NCI-H69 (cell line): ENCODE measurements at regions not wholly inside any gene's neighbourhood (a gene's known extent, or its start where the extent isn't known, plus 50 kb on each side); places are given as distances from the start of the nearest gene placed in this dataset.

Experiments
- DNase-seq: peaks from one replicate; lab custom pipeline; 2025; lab: John Stamatoyannopoulos, UW

DNA sequence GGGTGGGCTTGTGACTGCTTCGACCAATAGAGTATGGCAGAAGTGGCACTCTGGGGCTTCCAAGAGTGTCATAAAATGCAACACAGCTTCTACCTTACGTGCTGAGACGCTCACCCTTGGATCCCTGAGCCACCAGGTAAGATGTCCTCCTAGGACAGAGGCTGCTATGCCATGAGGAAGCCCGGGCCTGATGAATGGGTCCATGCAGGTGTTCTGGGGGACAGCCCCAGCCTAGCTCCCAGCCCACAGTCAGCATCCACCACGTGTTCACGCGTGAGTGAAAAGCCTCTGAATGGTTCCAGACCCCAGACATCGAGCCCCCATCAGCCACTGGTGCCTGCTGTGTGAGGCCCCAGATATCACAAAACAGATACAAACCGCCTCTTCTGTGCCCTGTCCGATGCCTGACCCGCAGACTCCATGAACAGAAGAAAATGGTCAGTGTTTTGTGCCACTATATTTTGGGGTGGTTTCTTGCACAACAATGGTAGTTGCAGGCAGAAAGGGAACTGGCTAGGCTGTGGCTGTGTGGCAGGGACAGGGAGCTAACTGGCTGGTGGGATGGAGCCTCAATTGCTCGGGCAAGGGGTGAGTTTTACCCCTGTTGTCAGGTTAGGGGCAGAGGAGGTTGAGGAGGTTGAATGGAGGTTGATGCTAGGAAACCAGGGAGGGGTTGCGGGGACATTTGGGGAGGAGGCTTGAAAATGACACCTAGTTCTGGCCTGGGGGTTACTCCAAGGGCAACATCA lies 92.2 kb downstream of the LINGO1 start:
- DNase-seq = no peak

DNA sequence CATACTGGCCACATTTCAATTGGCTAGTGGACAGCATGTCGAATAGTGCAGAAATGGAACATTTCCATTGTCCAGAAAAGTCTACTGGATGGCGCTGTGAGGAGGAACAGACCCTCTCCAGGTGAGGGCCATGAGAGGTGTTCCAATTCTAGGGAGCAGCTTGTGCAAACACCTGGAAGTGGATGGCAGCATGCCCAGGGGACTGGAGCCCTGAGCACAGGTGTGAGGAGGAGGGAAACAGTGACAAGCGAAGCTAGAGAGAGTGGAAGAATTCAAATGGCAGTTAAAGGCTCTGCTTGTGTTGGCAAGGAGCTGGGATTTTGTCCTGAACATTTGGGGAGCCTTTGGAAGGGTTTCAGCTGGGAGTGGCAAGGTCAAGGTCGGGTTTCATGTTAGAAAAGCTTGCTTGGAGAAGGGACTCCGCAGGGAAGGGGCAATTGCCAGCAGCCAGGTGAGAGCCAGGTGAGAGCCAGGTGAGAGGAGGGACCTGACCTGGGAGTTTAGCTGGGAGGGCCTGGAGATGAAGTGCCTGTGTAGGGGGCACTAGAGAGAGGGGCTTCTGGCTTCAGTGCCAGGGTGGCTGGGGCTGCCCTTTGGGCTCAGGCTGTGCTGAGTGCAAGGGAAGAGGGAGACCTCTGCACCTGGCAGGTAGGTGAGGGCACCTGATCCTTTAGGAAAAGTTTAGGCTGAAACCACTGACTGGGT lies 93.8 kb downstream of the LINGO1 start:
- peak; percentile 87 for DNase-seq

DNA sequence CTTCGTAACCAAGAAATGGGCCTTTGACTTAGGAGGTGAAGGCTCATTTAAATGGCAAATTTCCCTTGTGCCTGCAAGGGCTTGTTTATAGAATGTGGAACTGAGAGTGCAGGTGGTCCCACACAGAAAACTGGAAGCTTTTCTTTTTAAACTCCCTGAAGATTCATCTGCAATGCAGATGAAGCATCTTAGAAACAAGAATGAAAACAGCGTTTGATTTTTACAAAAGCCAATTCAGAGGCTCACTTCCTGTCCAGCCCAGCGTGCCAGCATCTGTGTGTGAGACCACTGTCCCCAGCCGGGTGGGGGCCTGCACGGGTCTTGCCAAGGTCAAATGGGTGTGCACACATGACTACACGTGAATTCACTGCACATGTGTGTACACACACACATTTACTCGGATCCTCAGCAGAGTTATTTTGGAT lies 94.7 kb downstream of the LINGO1 start:
- no peak for DNase-seq

GRCh38 chr15:77537006-77537405 lies 95.7 kb downstream of the LINGO1 start:
- peak; percentile 46 for DNase-seq

DNA sequence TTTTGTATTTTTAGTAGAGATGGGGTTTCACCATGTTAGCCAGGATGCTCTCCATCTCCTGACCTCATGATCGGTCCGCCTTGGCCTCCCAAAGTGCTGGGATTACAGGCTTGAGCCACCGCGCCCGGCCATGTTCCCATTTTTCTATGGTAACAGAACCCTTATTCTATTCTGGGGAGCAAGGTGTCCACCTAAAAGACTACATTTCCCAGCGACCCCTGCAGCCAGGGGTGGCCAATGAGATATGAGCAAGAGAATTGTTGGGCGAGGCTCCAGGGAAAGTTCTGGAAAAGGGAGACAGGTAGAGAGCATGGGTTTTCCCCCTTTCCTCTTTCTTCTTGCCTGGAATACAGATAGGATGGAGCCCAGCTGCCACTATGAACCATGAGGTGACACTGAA lies 96.9 kb downstream of the LINGO1 start:
- DNase-seq = no peak
